ENCODE measurements at regions not wholly inside any gene's neighbourhood (a gene's known extent, or its start where the extent isn't known, plus 50 kb on each side); places are given as distances from the start of the nearest gene placed in this dataset.
A peak's percentile ranks its signal among the peaks of the same experiment; 100 is the strongest.

- no peak overlapping the region for H3K4me3 ChIP-seq
- H3K27me3 ChIP-seq = no peaks in the 10 kb centered on the region
- no peak for TF ChIP-seq EZH2 (IDR thresholded peaks at IDR 0.05; ENCODE audit: borderline replicate concordance)
- no peak for TF ChIP-seq EZH2phosphoT487 (IDR thresholded peaks at IDR 0.05; ENCODE audit: low read depth, severe bottlenecking, unreplicated experiment)
- no peak for TF ChIP-seq CTCF (IDR thresholded peaks at IDR 0.05; ENCODE audit: poor library complexity)
- no peak overlapping the region for H3K4me2 ChIP-seq
- peaks cover 4% of the 10 kb centered on the region for H3K4me1 ChIP-seq (ENCODE audit: insufficient read depth)
- no peaks in the 10 kb centered on the region for H3K9me3 ChIP-seq (ENCODE audit: low read depth)
- H3K36me3 ChIP-seq (replicated peaks; ENCODE audit: insufficient read depth, low read depth) = no peaks in the 10 kb centered on the region
- H2AFZ ChIP-seq = no peak overlapping the region
- H3K79me2 ChIP-seq = no peaks in the 10 kb centered on the region
- no peak for DNase-seq (ENCODE audit: low spot score)
- no peaks in the 10 kb centered on the region for H3K9me2 ChIP-seq (replicated peaks; ENCODE audit: insufficient read depth)
- H3K27ac ChIP-seq = no peak overlapping the region
- H4K20me1 ChIP-seq (ENCODE audit: insufficient read depth, poor library complexity, severe bottlenecking) = no peaks in the 10 kb centered on the region
- 92% methylated on average over 3 of the region's 3 CpGs for WGBS (ENCODE audit: low lambda C conversion rate, missing lambda C conversion rate)
Measured at GRCh38 chr17:14940938-14941265, 324.2 kb downstream of the PMP22 start.

DNA sequence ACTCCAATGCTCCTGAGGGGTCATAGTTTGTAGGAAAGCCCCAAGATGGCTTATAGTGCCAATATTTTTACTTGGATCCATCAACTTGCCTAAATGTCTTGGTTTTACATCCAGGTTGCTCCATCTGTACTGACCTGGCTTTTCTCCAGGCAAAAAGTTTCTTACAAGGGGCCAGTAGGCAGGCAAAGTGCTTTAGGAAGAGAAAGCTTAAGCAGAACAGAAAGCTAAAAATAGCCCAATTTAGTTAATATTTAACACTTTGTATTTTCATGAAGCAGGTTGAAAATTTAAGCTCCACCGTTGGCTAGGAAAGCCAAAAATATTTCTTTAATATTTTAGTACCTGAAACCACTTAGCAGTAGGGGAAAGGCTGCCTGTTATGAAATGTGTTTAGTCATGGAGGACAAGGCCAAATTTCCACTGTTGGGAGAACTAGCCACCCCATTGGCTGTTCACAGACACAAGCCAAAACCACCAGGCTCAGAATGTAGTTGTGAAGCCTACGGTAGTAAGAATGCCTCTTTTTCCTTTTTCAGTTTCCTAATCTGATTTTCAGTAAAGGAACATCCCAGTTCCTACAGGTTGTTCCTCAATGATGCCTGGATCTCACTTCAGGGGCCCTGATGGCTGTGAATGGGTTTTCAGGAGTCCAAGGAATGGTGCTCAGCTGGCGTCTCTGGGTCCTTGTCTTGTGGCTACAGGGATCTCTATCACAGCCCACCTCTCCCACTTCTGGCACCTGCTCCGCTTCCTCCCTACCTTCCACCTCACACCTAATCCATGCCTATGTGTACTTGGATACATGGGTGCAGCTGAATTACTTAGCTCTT is 324.8 kb downstream of the PMP22 start:
- TF ChIP-seq EZH2phosphoT487 (IDR thresholded peaks at IDR 0.05; ENCODE audit: low read depth, severe bottlenecking, unreplicated experiment) (no peak), EZH2 (IDR thresholded peaks at IDR 0.05; ENCODE audit: borderline replicate concordance) (no peak), CTCF (IDR thresholded peaks at IDR 0.05; ENCODE audit: poor library complexity) (no peak)

DNA sequence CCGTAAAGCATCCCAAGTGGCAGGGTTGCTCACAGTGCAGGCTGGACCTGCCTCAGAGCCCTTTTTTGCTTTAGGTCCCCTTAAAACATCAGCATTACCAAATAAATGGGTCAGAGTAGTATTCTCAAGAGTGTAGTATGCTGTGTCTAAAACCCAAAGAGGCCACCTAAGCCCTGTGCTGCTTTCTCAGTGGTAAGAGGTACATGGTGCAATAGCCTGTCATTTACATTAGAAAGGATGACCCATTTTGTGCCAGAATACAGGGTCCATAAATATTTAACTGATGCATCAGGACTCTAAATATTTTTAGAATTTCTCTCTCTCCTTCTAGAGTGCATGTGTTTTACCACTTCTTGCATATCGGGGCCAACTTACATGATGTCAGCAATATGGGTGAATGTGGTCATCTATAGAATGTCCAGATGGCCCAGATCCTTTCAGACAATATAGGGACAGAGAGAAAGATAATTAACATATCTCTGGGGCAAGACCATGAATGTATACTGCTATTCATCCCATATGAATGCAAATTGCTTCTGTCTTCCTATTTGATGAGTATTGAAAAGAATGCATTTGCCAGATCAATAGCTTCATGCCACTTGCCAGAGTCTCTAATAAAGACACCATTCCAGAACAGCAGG is 329.2 kb downstream of the PMP22 start:
- Histone ChIP-seq H3K36me3 (replicated peaks; ENCODE audit: insufficient read depth, low read depth) (no peaks in the 10 kb centered on the region), H3K27me3 (no peaks in the 10 kb centered on the region), H3K79me2 (no peaks in the 10 kb centered on the region), H4K20me1 (ENCODE audit: insufficient read depth, poor library complexity, severe bottlenecking) (no peaks in the 10 kb centered on the region), H3K27ac (no peak overlapping the region), H3K4me1 (ENCODE audit: insufficient read depth) (peaks cover 4% of the 10 kb centered on the region), H3K9me3 (ENCODE audit: low read depth) (no peaks in the 10 kb centered on the region), H3K9me2 (replicated peaks; ENCODE audit: insufficient read depth) (no peaks in the 10 kb centered on the region), H2AFZ (no peak overlapping the region), H3K4me3 (no peak overlapping the region), H3K4me2 (no peak overlapping the region)
- 94% methylated on average over 2 of the region's 2 CpGs for WGBS (ENCODE audit: low lambda C conversion rate, missing lambda C conversion rate)
- DNase-seq (ENCODE audit: low spot score) = no peak
- TF ChIP-seq EZH2 (IDR thresholded peaks at IDR 0.05; ENCODE audit: borderline replicate concordance) = no peak

More for the DNA sequence above, 324.8 kb downstream of the PMP22 start:
- H3K36me3 ChIP-seq (replicated peaks; ENCODE audit: insufficient read depth, low read depth) = no peaks in the 10 kb centered on the region
- H3K79me2 ChIP-seq = no peaks in the 10 kb centered on the region
- no peaks in the 10 kb centered on the region for H3K9me3 ChIP-seq (ENCODE audit: low read depth)
- H3K9me2 ChIP-seq (replicated peaks; ENCODE audit: insufficient read depth) = no peaks in the 10 kb centered on the region
- peaks cover 4% of the 10 kb centered on the region for H3K4me1 ChIP-seq (ENCODE audit: insufficient read depth)
- no peaks in the 10 kb centered on the region for H4K20me1 ChIP-seq (ENCODE audit: insufficient read depth, poor library complexity, severe bottlenecking)
- H3K4me3 ChIP-seq = no peak overlapping the region
- WGBS (ENCODE audit: low lambda C conversion rate, missing lambda C conversion rate) = 86% methylated on average over 4 of the region's 4 CpGs
- no peak overlapping the region for H3K4me2 ChIP-seq
- no peak overlapping the region for H2AFZ ChIP-seq
- no peak for DNase-seq (ENCODE audit: low spot score)
- no peaks in the 10 kb centered on the region for H3K27me3 ChIP-seq
- H3K27ac ChIP-seq = no peak overlapping the region

- Histone ChIP-seq H2AFZ (no peak overlapping the region), H3K4me2 (no peak overlapping the region), H3K27ac (no peak overlapping the region), H3K4me1 (ENCODE audit: insufficient read depth) (peaks cover 4% of the 10 kb centered on the region), H3K9me2 (replicated peaks; ENCODE audit: insufficient read depth) (no peaks in the 10 kb centered on the region), H3K36me3 (replicated peaks; ENCODE audit: insufficient read depth, low read depth) (no peaks in the 10 kb centered on the region), H3K27me3 (no peaks in the 10 kb centered on the region), H3K9me3 (ENCODE audit: low read depth) (no peaks in the 10 kb centered on the region), H3K4me3 (no peak overlapping the region), H4K20me1 (ENCODE audit: insufficient read depth, poor library complexity, severe bottlenecking) (no peaks in the 10 kb centered on the region), H3K79me2 (no peaks in the 10 kb centered on the region)
- TF ChIP-seq EZH2phosphoT487 (IDR thresholded peaks at IDR 0.05; ENCODE audit: low read depth, severe bottlenecking, unreplicated experiment) (no peak), EZH2 (IDR thresholded peaks at IDR 0.05; ENCODE audit: borderline replicate concordance) (no peak), CTCF (IDR thresholded peaks at IDR 0.05; ENCODE audit: poor library complexity) (peak; percentile 6)
- peak; percentile 10 for DNase-seq (ENCODE audit: low spot score)
- 81% methylated on average over 7 of the region's 7 CpGs for WGBS (ENCODE audit: low lambda C conversion rate, missing lambda C conversion rate)
Measured at GRCh38 chr17:14935139-14935841, 329.8 kb downstream of the PMP22 start.

Measured in hepatocyte (in vitro differentiated cells).